Esophagus muscularis mucosa (tissue), 3 donors: ENCODE measurements at regions not wholly inside any gene's neighbourhood (a gene's known extent, or its start where the extent isn't known, plus 50 kb on each side); places are given as distances from the start of the nearest gene placed in this dataset.

Source experiments
- POLR2A ChIP-seq: fragments of 450-650 bp; IDR thresholded peaks from one replicate; pipeline ENCODE4 v1.6.1; 2017; ENCODE audit warnings: antibody characterized with exemption, moderate library complexity, mild to moderate bottlenecking, low read depth
- POLR2AphosphoS5 ChIP-seq, 2 donors: sonication (generic); formaldehyde crosslinking; IDR thresholded peaks; one replicate each; pipeline ENCODE4 v1.6.1; 2017; ENCODE audit warnings: antibody characterized with exemption in 2 of 2
- TF ChIP-seq, protein P1 (sequence below), 3 experiments: fragments of 200-600 bp in 2 of 3; fragments of 450-650 bp in 1 of 3; sonication (generic) in 2 of 3; IDR thresholded peaks; one replicate each; pipeline ENCODE4 v1.5.1; 2017 to 2019; ENCODE audit warnings: antibody characterized with exemption in 3 of 3, mild to moderate bottlenecking in 2 of 3, moderate library complexity in 1 of 3

DNA sequence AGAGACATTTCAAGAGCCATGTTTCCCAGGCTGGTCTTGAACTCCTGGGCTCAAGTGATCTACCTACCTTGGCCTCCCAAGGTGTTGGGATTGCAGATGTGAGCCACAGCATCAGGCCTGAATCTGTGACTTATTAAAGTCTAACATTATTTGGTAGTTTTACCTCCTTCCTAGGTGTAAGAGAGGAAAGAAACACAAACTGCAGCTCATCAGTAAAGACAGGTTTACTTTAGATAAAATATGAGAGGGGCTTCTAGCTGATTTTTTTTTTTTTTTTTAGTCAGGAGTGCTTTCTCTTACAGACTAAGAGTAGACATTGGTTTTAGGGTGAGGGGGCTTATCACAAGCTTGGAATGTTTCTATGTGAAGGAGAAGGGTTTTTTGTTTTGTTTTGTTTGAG lies 63.9 kb upstream of the RNU6-1 start:
- TF ChIP-seq POLR2AphosphoS5 (IDR thresholded peaks at IDR 0.05): no peak
- no peak for TF ChIP-seq POLR2A
- TF ChIP-seq, protein P1, sequence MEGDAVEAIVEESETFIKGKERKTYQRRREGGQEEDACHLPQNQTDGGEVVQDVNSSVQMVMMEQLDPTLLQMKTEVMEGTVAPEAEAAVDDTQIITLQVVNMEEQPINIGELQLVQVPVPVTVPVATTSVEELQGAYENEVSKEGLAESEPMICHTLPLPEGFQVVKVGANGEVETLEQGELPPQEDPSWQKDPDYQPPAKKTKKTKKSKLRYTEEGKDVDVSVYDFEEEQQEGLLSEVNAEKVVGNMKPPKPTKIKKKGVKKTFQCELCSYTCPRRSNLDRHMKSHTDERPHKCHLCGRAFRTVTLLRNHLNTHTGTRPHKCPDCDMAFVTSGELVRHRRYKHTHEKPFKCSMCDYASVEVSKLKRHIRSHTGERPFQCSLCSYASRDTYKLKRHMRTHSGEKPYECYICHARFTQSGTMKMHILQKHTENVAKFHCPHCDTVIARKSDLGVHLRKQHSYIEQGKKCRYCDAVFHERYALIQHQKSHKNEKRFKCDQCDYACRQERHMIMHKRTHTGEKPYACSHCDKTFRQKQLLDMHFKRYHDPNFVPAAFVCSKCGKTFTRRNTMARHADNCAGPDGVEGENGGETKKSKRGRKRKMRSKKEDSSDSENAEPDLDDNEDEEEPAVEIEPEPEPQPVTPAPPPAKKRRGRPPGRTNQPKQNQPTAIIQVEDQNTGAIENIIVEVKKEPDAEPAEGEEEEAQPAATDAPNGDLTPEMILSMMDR (IDR thresholded peaks at IDR 0.05): no peak
